GM10266 (cell line): ENCODE measurements at regions not wholly inside any gene's neighbourhood (a gene's known extent, or its start where the extent isn't known, plus 50 kb on each side); places are given as distances from the start of the nearest gene placed in this dataset.

ENCODE experiments used
- DNase-seq: peaks from one replicate; pipeline ENCODE4 v3.0.0; 2012; ENCODE audit errors: extremely low spot score
- TF ChIP-seq, protein P1 (sequence below): IDR thresholded peaks from 2 replicates; pipeline ENCODE4 v1.5.1; 2012; ENCODE audit warnings: mild to moderate bottlenecking, low read depth; ENCODE audit not compliant: control insufficient read depth, insufficient read depth; ENCODE audit errors: missing control alignments

DNA sequence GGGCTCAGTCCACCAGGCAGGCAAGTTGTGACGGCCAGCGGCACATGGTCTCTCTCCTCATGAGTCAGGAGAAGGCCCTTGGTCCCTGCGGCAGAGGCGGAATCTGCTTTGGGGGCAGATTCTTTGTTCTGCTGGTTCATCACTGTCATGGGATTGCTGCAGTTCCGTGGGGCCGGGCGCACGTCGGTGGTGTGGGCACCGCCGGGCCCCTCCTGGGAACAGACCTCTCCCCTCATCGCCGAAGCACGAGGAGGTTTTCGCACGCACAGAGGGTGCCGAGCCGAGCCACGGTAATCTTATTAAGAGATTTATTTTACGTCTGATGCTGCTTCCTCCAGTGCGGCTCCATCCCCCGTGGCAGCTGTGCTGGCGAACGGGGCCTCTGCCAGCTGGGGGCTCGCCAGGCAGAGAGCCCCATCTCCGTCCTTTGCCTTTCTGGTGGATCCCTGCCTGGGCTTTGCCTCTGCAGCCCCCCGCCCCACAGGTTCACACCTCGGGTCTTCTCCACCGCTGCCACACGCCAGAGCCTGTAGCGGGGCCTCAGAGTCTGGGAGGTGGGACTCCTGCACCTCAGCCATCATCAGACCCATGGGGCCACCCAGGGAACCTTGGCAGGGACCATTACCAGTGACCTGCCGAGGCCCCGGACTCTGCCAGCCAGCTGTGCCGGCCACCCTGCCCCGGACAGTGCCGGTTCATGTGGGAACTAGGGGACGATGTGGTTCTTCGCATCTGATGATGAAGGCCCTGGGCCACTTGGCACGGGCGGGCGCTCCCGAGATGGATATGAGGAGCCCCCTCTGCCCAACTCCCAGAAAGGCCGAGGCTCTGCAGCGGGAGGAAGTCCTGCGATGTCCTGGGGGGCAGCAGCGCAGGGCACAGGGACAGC, 86.7 kb upstream of the NKX1-1 start:
- TF ChIP-seq, protein P1, sequence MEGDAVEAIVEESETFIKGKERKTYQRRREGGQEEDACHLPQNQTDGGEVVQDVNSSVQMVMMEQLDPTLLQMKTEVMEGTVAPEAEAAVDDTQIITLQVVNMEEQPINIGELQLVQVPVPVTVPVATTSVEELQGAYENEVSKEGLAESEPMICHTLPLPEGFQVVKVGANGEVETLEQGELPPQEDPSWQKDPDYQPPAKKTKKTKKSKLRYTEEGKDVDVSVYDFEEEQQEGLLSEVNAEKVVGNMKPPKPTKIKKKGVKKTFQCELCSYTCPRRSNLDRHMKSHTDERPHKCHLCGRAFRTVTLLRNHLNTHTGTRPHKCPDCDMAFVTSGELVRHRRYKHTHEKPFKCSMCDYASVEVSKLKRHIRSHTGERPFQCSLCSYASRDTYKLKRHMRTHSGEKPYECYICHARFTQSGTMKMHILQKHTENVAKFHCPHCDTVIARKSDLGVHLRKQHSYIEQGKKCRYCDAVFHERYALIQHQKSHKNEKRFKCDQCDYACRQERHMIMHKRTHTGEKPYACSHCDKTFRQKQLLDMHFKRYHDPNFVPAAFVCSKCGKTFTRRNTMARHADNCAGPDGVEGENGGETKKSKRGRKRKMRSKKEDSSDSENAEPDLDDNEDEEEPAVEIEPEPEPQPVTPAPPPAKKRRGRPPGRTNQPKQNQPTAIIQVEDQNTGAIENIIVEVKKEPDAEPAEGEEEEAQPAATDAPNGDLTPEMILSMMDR: no peak
- no peak for DNase-seq

DNA sequence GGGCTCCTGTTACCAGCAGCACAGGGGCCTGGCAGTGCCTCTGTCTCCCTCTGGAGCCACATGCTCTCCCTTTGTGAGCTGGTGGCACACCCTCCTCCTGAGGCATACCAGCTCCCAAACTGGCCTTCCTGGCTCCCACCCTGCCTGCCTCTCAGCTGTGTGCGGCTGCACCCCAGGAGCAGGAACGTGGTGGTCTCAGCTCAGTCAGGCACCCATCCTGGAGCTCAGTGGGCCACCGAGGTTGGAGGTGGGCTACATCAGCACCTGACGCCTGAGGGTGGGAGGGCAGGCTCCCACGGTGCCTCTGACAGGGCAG, 85.9 kb upstream of the NKX1-1 start:
- TF ChIP-seq, protein P1: no peak
- DNase-seq: no peak

DNA sequence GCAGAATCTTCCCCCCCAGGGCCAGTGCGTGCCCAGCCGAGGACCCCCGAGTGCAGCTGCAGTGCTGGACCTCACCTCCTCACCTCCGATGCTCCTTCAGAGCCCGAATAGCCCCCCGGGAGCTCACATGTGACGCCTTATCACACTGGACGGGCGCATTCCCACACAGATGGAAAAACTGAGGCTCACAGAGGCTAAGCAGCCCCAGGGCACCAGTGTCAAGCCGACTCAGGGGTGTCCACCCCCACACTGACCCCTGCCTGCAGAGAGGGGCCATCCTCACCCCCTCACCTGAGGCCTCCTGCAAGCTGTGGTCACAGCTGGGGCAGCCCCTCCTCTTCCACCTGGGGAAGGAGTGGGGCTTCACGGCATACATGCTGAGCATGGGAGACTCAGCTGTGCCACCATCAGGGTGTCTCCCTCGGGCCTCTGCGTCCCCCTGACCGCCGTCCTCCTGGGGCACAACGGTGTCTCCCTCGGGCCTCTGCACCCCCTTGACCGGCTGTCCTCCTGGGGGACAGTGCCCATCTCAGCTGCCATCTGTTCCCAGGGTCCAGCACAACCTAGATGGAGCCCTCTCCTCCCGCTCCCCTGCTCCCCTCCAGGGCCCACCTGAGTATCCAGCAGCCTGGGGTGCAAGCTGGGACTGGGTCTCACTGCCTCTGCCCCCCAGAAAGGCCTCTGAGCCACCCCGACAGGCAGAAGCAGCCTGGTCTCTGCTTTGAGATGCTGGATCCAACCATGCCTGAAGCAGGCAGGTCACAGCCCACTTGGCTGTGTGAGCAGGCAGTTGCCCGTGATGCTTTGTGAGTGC, 85.3 kb upstream of the NKX1-1 start:
- DNase-seq: no peak
- TF ChIP-seq, protein P1: no peak

DNA sequence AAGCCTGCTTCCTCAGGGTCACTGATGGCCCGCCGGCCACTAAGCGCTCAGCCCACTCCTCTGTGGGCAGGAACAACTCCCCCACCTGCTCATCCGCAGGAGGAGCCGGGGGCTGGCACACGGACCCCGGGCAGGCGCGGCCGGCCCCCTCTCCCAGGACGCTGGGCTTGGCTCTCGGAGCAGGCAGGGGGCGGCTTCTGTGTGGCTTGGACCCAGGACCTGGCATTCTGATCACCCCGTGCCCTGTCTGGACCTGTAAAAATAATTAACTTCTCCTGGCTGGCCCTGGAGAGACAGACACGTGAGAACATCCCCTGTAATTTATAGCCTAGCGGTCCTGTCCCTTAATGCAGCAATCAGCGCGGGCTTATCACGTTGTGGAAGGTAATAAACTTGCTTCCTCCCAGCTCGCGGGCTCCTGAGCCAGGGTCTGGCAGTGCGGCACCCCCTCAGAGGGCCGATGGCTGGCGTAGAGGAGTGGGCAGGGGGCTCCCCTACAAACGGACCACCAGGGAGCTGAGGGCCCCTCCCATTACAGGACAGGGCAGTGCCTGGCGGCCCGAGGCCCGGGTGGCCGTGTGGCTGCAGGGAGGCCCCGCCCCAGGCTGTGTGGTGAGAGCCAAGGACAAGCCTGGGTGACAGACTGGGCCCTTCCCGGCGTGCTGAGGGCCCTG, 84.5 kb upstream of the NKX1-1 start:
- no peak for DNase-seq
- TF ChIP-seq, protein P1: no peak

DNA sequence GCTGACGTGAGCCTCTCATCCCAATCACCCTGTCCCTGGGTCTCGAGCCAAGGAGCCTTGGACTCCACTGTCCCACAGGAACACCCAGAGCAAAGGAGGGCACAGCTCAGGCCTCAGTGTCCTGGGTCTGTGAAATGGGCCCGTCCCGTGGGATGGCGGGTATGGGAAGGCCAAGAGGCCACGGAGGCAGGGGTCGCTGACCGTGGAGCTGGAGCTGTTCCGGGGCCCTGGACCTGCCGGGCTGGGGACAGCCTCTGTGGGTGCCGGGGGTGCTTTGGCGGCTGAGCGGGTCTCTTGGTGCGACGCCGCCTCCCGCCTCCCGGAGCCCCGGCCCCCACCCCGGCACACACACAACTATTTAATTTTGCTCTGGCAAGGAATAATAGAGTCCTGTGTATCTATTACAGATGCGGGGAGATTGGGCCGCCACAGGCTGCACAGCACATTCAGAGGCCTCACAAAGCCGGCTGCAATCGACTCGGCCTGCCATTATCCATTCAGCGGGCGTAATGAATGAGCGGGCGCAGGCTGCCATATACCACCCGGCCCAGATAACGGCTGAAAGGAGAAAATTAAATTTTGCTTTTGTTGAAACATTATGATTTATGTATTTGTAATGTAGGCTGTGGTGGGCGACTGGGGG, 83.9 kb upstream of the NKX1-1 start:
- DNase-seq: no peak
- TF ChIP-seq, protein P1: no peak

DNA sequence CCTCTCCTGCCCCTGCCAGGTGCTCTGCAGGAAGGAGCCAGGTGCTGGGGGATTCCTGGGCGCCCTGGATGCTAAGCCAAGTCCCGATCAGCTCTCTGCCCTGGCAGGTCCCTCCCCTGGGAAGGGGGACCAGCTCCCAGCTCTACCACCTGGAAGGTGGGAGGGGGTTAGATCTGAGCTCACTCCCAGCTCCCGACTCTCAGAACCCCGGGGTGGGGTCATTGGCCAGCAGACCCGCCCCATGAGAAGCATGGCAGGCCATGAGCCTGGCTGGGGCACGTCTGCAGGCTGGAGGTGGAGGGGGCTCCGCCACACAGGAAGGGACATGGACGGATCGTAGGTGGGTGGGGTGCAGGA, 83.4 kb upstream of the NKX1-1 start:
- TF ChIP-seq, protein P1: no peak
- no peak for DNase-seq
